A673 (cell line): ENCODE measurements at regions not wholly inside any gene's neighbourhood (a gene's known extent, or its start where the extent isn't known, plus 50 kb on each side); places are given as distances from the start of the nearest gene placed in this dataset.

ENCODE experiments used
- BruUV-seq: library from RNA; stranded (reverse); fragments of 400-500 nt; replicated peaks from 2 replicates; lab custom pipeline; 2021; lab: Mats Ljungman, UMichigan
- CTCF ChIA-PET: fragments of 300-600 bp; sonication (Branson Sonifier 250); formaldehyde crosslinking; loops from one replicate; lab custom pipeline; 2022; ENCODE audit warnings: antibody characterized with exemption; lab: Charles Lee
- POLR2A ChIA-PET: fragments of 300-600 bp; sonication (Branson Sonifier 250); formaldehyde crosslinking; loops from one replicate; lab custom pipeline; 2022; ENCODE audit warnings: antibody characterized with exemption; ENCODE audit not compliant: low non-redundant PET; lab: Charles Lee
- DNase-seq: peaks from one replicate; pipeline ENCODE4 v3.0.0-alpha.2; 2015; ENCODE audit warnings: low spot score
- H3K27ac ChIP-seq: fragments of 200-600 bp; sonication (generic); 2 replicates; pipeline ENCODE4 v1.5.1; 2016; ENCODE audit warnings: mixed run types, low read depth, mild to moderate bottlenecking, mixed read lengths, antibody characterized with exemption, low read length; ENCODE audit not compliant: poor library complexity, severe bottlenecking
- H3K27me3 ChIP-seq: fragments of 200-600 bp; sonication (generic); replicated peaks from 2 replicates; pipeline ENCODE4 v1.6.1; 2017; ENCODE audit warnings: mixed run types, low read depth, mild to moderate bottlenecking, mixed read lengths, antibody characterized with exemption, low read length; ENCODE audit not compliant: insufficient read depth, poor library complexity
- H3K36me3 ChIP-seq: fragments of 200-600 bp; sonication (generic); 2 replicates; pipeline ENCODE4 v1.6.1; 2016; ENCODE audit warnings: mixed run types, mild to moderate bottlenecking, mixed read lengths, antibody characterized with exemption, low read length; ENCODE audit not compliant: insufficient read depth, poor library complexity, severe bottlenecking
- H3K4me1 ChIP-seq: fragments of 200-600 bp; sonication (generic); 2 replicates; pipeline ENCODE4 v1.6.1; 2017; ENCODE audit warnings: mixed run types, mild to moderate bottlenecking, mixed read lengths, antibody characterized with exemption, low read length; ENCODE audit not compliant: insufficient read depth, poor library complexity, severe bottlenecking
- H3K4me3 ChIP-seq: fragments of 200-600 bp; sonication (generic); 2 replicates; pipeline ENCODE4 v1.5.1; 2016; ENCODE audit warnings: low read depth, mixed run types, mild to moderate bottlenecking, mixed read lengths, low read length; ENCODE audit not compliant: poor library complexity, severe bottlenecking
- H3K9me3 ChIP-seq: fragments of 200-600 bp; sonication (generic); 2 replicates; pipeline ENCODE4 v1.6.1; 2016; ENCODE audit warnings: mixed run types, low read depth, mild to moderate bottlenecking, mixed read lengths, antibody characterized with exemption, low read length; ENCODE audit not compliant: poor library complexity, severe bottlenecking
- CTCF ChIP-seq: fragments of 300-800, 200-600 bp; sonication (generic); conservative IDR thresholded peaks from 2 replicates; pipeline ENCODE4 v1.5.1; 2017; ENCODE audit warnings: low read depth, mild to moderate bottlenecking, antibody characterized with exemption, low read length, moderate library complexity, mixed read lengths
- EZH2 ChIP-seq: fragments of 200-600 bp; sonication (generic); IDR thresholded peaks from 2 replicates; pipeline ENCODE4 v1.6.1; 2017; ENCODE audit warnings: borderline replicate concordance, low read depth, mild to moderate bottlenecking, mixed read lengths, antibody characterized with exemption, low read length; ENCODE audit not compliant: poor library complexity, severe bottlenecking
- intact Hi-C: fragments of 100-400 bp; cut with micrococcal nuclease; formaldehyde crosslinking; loops from one replicate; pipeline ENCODE4 v1.10.0; 2022; ENCODE audit not compliant: unreplicated experiment

- TF ChIP-seq CTCF, result no peak
- TF ChIP-seq EZH2, result no peak
- Histone ChIP-seq H3K36me3 (no peaks in the 10 kb centered on the region), H3K9me3 (no peaks in the 10 kb centered on the region), H3K27ac (no peak overlapping the region), H3K27me3 (peaks cover 86% of the 10 kb centered on the region), H3K4me1 (no peaks in the 10 kb centered on the region), H3K4me3 (no peak overlapping the region)
- ChIA-PET CTCF (no interaction called here), POLR2A (no interaction called here)
- DNase-seq, result no peak
- no TSS peak for BruUV-seq
- intact Hi-C loops, result no loop called here
These were observed 279.2 kb upstream of the SKOR2 start for GRCh38 chr18:47530695-47531094.

- POLR2A ChIA-PET, result no interaction called here
These were observed 276.9 kb upstream of the SKOR2 start for GRCh38 chr18:47528343-47528742.

GRCh38 chr18:47526147-47526546 is 274.7 kb upstream of the SKOR2 start:
- no TSS peak for BruUV-seq
- peaks cover 66% of the 10 kb centered on the region for H3K27me3 ChIP-seq

More at GRCh38 chr18:47528343-47528742, 276.9 kb upstream of the SKOR2 start:
- peaks cover 88% of the 10 kb centered on the region for H3K27me3 ChIP-seq
- intact Hi-C loops, result no loop called here
- CTCF ChIA-PET, result no interaction called here
- BruUV-seq, result no TSS peak
- no peaks in the 10 kb centered on the region for H3K36me3 ChIP-seq
- no peak for DNase-seq
- TF ChIP-seq EZH2 (no peak), CTCF (no peak)
- no peak overlapping the region for H3K4me3 ChIP-seq
- H3K9me3 ChIP-seq, result no peaks in the 10 kb centered on the region
- no peaks in the 10 kb centered on the region for H3K4me1 ChIP-seq
- H3K27ac ChIP-seq, result no peak overlapping the region

More at GRCh38 chr18:47526147-47526546, 274.7 kb upstream of the SKOR2 start:
- Histone ChIP-seq H3K36me3 (no peaks in the 10 kb centered on the region), H3K9me3 (no peaks in the 10 kb centered on the region), H3K4me3 (no peak overlapping the region), H3K4me1 (no peaks in the 10 kb centered on the region), H3K27ac (no peak overlapping the region)
- TF ChIP-seq EZH2, result no peak
- TF ChIP-seq CTCF, result no peak
- intact Hi-C loops, result no loop called here
- no peak for DNase-seq
- ChIA-PET POLR2A (no interaction called here), CTCF (no interaction called here)
